ENCODE measurements at regions not wholly inside any gene's neighbourhood (a gene's known extent, or its start where the extent isn't known, plus 50 kb on each side); places are given as distances from the start of the nearest gene placed in this dataset.

DNA sequence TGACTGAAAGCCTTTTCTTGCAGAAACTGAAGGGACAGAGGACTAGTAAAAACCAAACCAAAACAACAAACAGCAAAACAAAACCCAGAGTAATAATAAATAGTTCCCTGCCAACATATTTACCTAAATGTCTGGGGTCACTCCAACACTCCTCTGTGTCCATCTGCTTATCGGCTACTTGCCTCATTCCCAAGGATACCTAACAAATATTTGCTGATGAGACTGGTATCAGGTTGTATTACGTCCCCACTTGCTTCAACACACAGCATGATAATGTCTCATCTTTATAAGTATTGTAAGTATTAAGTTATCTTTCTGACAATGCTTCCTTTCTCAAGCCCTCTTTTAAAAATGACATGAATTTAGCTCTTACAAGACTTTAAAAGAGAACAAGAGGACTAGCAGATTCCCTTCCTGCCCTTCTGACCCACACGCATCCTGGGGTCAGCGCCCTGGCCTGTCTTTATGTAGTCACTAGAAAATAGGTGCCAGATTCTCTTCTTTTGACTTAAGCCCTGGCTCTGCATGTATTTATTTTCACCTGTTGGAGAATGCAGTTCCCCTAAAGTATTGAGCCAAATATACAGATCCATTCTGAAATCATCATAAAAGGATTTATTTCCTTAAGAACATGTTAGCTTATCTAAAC is 110.2 kb downstream of the SEM1 start:
- no peak for DNase-seq (ENCODE audit: low spot score)
- TF ChIP-seq, protein P1, sequence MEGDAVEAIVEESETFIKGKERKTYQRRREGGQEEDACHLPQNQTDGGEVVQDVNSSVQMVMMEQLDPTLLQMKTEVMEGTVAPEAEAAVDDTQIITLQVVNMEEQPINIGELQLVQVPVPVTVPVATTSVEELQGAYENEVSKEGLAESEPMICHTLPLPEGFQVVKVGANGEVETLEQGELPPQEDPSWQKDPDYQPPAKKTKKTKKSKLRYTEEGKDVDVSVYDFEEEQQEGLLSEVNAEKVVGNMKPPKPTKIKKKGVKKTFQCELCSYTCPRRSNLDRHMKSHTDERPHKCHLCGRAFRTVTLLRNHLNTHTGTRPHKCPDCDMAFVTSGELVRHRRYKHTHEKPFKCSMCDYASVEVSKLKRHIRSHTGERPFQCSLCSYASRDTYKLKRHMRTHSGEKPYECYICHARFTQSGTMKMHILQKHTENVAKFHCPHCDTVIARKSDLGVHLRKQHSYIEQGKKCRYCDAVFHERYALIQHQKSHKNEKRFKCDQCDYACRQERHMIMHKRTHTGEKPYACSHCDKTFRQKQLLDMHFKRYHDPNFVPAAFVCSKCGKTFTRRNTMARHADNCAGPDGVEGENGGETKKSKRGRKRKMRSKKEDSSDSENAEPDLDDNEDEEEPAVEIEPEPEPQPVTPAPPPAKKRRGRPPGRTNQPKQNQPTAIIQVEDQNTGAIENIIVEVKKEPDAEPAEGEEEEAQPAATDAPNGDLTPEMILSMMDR (IDR thresholded peaks at IDR 0.05), result no peak
- H3K9me3 Mint-ChIP-seq (ENCODE audit: low read depth), result no peaks in the 10 kb centered on the region
- H3K27ac Mint-ChIP-seq (ENCODE audit: unreplicated experiment), result no peak overlapping the region
- H3K4me3 Mint-ChIP-seq (ENCODE audit: unreplicated experiment), result no peak overlapping the region
- H3K36me3 Mint-ChIP-seq (ENCODE audit: low read depth), result no peaks in the 10 kb centered on the region
- peaks cover 4% of the 10 kb centered on the region for H3K4me1 Mint-ChIP-seq (ENCODE audit: low read depth)
- H3K27me3 Mint-ChIP-seq (ENCODE audit: low read depth), result peaks cover 8% of the 10 kb centered on the region

DNA sequence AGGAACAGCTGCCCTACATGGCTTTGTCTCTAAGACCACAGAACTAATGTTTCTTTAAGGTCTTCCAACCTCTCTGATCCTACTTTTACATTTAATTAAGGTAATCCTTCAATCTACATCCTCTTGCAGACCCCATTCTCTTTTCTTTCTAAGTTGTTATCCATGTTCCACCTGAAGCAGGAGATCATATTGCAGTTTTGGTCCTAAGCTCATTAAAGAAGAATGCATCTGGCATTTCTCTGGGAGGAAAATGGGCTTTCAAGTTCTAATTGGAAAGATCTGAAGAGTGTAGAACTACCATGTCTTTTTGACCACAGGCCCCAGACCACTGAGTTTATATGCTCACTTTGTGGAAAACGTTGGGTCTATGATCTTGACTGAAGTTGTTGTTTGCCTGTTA is 111.2 kb downstream of the SEM1 start:
- Mint-ChIP-seq H3K36me3 (ENCODE audit: low read depth) (no peaks in the 10 kb centered on the region), H3K9me3 (ENCODE audit: low read depth) (no peaks in the 10 kb centered on the region), H3K27me3 (ENCODE audit: low read depth) (peaks cover 6% of the 10 kb centered on the region), H3K27ac (ENCODE audit: unreplicated experiment) (no peak overlapping the region), H3K4me3 (ENCODE audit: unreplicated experiment) (no peak overlapping the region), H3K4me1 (ENCODE audit: low read depth) (peaks cover 4% of the 10 kb centered on the region)
- TF ChIP-seq, protein P1 (IDR thresholded peaks at IDR 0.05), result no peak
- DNase-seq (ENCODE audit: low spot score), result no peak

DNA sequence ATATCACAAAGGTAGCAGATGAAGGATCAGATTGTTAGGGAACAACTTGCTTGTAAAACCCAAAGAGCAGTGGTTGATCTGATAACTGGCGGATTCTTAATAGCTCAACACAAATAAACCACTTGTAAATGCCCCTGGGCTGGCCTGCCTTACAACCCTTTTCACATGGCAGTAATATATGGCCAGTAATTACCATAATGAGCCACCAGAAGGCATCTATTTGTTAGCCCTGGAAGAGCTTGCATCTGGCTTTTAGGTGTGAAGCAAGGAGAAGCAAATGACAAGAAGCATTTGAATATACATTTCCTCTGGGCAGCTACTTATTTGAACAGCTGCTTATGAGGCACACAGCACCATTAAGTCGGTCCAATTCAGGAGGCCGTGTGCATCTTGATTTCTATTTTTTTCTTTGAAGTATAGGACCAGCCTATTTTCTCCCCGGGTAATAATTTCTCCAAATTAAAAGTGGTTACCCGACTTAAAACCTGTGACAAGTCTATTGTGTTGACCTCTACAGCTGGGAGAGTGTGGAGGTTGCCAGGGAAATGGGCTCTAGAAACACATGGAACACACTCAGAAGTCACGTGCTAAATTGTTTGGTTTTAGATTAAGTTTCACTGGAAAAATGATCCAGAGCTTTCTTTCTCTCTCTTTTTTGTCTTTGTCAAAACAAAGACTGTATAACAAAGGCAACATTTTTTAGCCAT is 113.4 kb downstream of the SEM1 start:
- Mint-ChIP-seq H3K27me3 (ENCODE audit: low read depth) (peaks cover 6% of the 10 kb centered on the region), H3K4me3 (ENCODE audit: unreplicated experiment) (no peak overlapping the region), H3K27ac (ENCODE audit: unreplicated experiment) (no peak overlapping the region), H3K9me3 (ENCODE audit: low read depth) (no peaks in the 10 kb centered on the region), H3K36me3 (ENCODE audit: low read depth) (no peaks in the 10 kb centered on the region), H3K4me1 (ENCODE audit: low read depth) (peaks cover 9% of the 10 kb centered on the region)
- TF ChIP-seq, protein P1 (IDR thresholded peaks at IDR 0.05), result peak; percentile 28
- DNase-seq (ENCODE audit: low spot score), result no peak

DNA sequence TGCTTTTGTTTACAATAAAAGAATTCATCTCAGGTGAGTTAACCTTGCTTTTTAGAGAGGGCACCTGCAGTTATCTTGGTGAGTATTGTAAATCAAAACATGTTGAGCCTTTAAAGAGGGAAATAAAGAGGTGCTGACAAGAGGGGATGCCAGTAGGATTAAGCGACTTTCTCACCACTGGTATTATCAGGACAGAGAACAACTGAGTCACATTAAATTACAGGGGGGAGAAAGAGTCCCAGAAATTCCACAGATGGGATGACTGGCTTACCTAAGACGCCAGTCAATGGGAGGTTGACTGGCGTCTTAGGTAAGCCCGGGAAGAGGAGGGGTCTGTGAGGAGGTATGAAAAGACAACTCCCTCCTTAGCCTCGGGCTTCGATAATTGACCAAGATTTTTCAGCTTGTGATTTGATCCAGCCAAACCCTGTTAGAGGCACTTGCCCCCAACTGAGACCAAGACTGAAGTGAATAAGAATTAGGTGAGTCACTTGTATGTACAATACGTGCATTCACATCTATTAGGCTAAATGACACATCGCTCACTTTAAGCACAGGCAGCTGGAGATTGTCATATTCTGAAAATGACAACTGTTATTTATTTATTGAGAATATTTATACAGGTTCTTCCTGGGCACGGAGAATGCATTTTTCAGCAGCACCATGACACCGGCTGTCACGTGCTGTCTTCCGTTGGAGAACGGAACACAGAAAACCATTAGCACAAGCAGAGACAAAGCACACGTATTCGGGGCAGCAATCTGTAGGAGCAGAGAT is 117.6 kb downstream of the SEM1 start:
- H3K4me3 Mint-ChIP-seq (ENCODE audit: unreplicated experiment), result no peak overlapping the region
- TF ChIP-seq, protein P1 (IDR thresholded peaks at IDR 0.05), result no peak
- no peaks in the 10 kb centered on the region for H3K36me3 Mint-ChIP-seq (ENCODE audit: low read depth)
- peaks cover 8% of the 10 kb centered on the region for H3K27me3 Mint-ChIP-seq (ENCODE audit: low read depth)
- no peaks in the 10 kb centered on the region for H3K9me3 Mint-ChIP-seq (ENCODE audit: low read depth)
- H3K27ac Mint-ChIP-seq (ENCODE audit: unreplicated experiment), result no peak overlapping the region
- DNase-seq (ENCODE audit: low spot score), result no peak
- peaks cover 5% of the 10 kb centered on the region for H3K4me1 Mint-ChIP-seq (ENCODE audit: low read depth)

DNA sequence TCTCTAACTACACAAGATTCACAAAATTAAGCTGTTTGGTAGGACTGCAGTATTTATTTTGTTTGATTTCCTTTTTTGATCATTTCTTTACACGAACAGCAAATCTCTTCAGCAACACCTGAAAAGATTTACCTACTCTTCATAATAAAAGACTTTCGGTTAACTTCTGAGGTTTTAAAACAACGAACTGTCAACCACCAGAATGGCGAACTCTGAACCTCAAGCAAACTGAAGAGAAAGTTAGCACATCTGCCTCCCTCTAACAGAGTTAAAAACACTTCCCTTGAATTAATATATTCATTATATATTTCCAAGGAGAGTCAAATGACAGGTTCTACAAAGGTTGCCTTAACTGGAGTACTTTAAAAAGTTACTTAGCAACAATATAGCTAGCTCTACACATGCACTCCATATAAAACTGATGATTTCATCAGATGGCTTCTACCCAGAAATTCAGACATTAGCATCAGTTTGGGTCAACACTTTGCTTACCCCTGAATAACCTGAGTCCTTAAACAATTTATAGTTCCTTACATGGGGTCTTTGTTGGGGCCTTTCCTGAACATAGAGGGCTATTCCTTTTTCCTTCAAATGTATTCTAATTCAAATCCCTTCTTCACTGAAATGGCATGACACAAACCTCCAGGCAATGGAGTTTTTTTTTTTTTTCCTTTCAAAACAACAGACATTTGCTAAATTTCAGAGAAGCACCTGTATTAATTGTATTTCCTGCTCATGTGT is 118.3 kb downstream of the SEM1 start:
- Mint-ChIP-seq H3K4me3 (ENCODE audit: unreplicated experiment) (no peak overlapping the region), H3K36me3 (ENCODE audit: low read depth) (no peaks in the 10 kb centered on the region), H3K27ac (ENCODE audit: unreplicated experiment) (no peak overlapping the region), H3K9me3 (ENCODE audit: low read depth) (no peaks in the 10 kb centered on the region), H3K27me3 (ENCODE audit: low read depth) (peaks cover 8% of the 10 kb centered on the region), H3K4me1 (ENCODE audit: low read depth) (peaks cover 5% of the 10 kb centered on the region)
- no peak for DNase-seq (ENCODE audit: low spot score)
- TF ChIP-seq, protein P1 (IDR thresholded peaks at IDR 0.05), result no peak
